ENCODE measurements at regions not wholly inside any gene's neighbourhood (a gene's known extent, or its start where the extent isn't known, plus 50 kb on each side); places are given as distances from the start of the nearest gene placed in this dataset.

GRCh38 chr3:150217691-150218090 lies 190.4 kb upstream of the TSC22D2 start:
- Histone ChIP-seq H3K27me3 (ENCODE audit: insufficient read depth, low read depth) (no peaks in the 10 kb centered on the region), H3K27ac (no peak overlapping the region), H3K36me3 (ENCODE audit: insufficient read depth) (no peaks in the 10 kb centered on the region), H2AFZ (ENCODE audit: low read depth) (no peak overlapping the region), H3K4me1 (ENCODE audit: low read depth, poor library complexity, severe bottlenecking) (peaks cover 39% of the 10 kb centered on the region), H3K79me2 (ENCODE audit: insufficient read depth, low read depth) (no peaks in the 10 kb centered on the region), H4K20me1 (ENCODE audit: insufficient read depth) (no peaks in the 10 kb centered on the region), H3K9ac (no peak overlapping the region), H3K4me3 (IDR thresholded peaks at IDR 0.05; ENCODE audit: insufficient read depth, low read depth, low read length) (no peak overlapping the region), H3K4me2 (no peak overlapping the region)
- no peak for TF ChIP-seq CTCF (conservative IDR thresholded peaks at IDR 0.05; ENCODE audit: low read depth, low read length)

GRCh38 chr3:150216866-150217600 lies 191.1 kb upstream of the TSC22D2 start:
- Histone ChIP-seq H2AFZ (ENCODE audit: low read depth) (peak overlapping the region; percentile 45), H3K79me2 (ENCODE audit: insufficient read depth, low read depth) (no peaks in the 10 kb centered on the region)
- TF ChIP-seq CTCF (conservative IDR thresholded peaks at IDR 0.05; ENCODE audit: low read depth, low read length) = no peak

GRCh38 chr3:150216041-150216811 lies 191.9 kb upstream of the TSC22D2 start:
- Histone ChIP-seq H3K36me3 (ENCODE audit: insufficient read depth) (no peaks in the 10 kb centered on the region), H3K79me2 (ENCODE audit: insufficient read depth, low read depth) (no peaks in the 10 kb centered on the region), H3K27me3 (ENCODE audit: insufficient read depth, low read depth) (no peaks in the 10 kb centered on the region), H3K4me3 (IDR thresholded peaks at IDR 0.05; ENCODE audit: insufficient read depth, low read depth, low read length) (no peak overlapping the region), H2AFZ (ENCODE audit: low read depth) (peak overlapping the region; percentile 45), H3K9ac (peak overlapping the region; percentile 20; the same call in 1 of the 2 replicates), H3K4me2 (peak overlapping the region; percentile 55), H3K4me1 (ENCODE audit: low read depth, poor library complexity, severe bottlenecking) (peaks cover 36% of the 10 kb centered on the region), H3K27ac (peak overlapping the region; percentile 34; the same call in 1 of the 2 replicates), H4K20me1 (ENCODE audit: insufficient read depth) (no peaks in the 10 kb centered on the region)
- no peak for TF ChIP-seq CTCF (conservative IDR thresholded peaks at IDR 0.05; ENCODE audit: low read depth, low read length)

More at GRCh38 chr3:150216866-150217600, 191.1 kb upstream of the TSC22D2 start:
- H3K27ac ChIP-seq = peak overlapping the region; percentile 34; the same call in 1 of the 2 replicates
- H4K20me1 ChIP-seq (ENCODE audit: insufficient read depth) = no peaks in the 10 kb centered on the region
- no peaks in the 10 kb centered on the region for H3K27me3 ChIP-seq (ENCODE audit: insufficient read depth, low read depth)
- H3K36me3 ChIP-seq (ENCODE audit: insufficient read depth) = no peaks in the 10 kb centered on the region
- peak overlapping the region; percentile 55 for H3K4me2 ChIP-seq
- no peak overlapping the region for H3K4me3 ChIP-seq (IDR thresholded peaks at IDR 0.05; ENCODE audit: insufficient read depth, low read depth, low read length)
- peaks cover 39% of the 10 kb centered on the region for H3K4me1 ChIP-seq (ENCODE audit: low read depth, poor library complexity, severe bottlenecking)
- H3K9ac ChIP-seq = no peak overlapping the region

- Histone ChIP-seq H3K36me3 (ENCODE audit: insufficient read depth) (no peaks in the 10 kb centered on the region), H2AFZ (ENCODE audit: low read depth) (peak overlapping the region; percentile 45; the same call in 1 of the 2 replicates), H3K27me3 (ENCODE audit: insufficient read depth, low read depth) (no peaks in the 10 kb centered on the region), H3K4me3 (IDR thresholded peaks at IDR 0.05; ENCODE audit: insufficient read depth, low read depth, low read length) (no peak overlapping the region), H3K79me2 (ENCODE audit: insufficient read depth, low read depth) (no peaks in the 10 kb centered on the region), H4K20me1 (ENCODE audit: insufficient read depth) (no peaks in the 10 kb centered on the region), H3K4me2 (peak overlapping the region; percentile 55), H3K4me1 (ENCODE audit: low read depth, poor library complexity, severe bottlenecking) (peaks cover 31% of the 10 kb centered on the region), H3K9ac (0 out of 2 replicates have a peak overlapping the region, but pooled peaks have one; percentile 20), H3K27ac (peak overlapping the region; percentile 34; the same call in 1 of the 2 replicates)
- no peak for TF ChIP-seq CTCF (conservative IDR thresholded peaks at IDR 0.05; ENCODE audit: low read depth, low read length)
Observed at GRCh38 chr3:150215616-150216015, 192.5 kb upstream of the TSC22D2 start.

Measured in KMS-11 (cell line).